ENCODE measurements at regions not wholly inside any gene's neighbourhood (a gene's known extent, or its start where the extent isn't known, plus 50 kb on each side); places are given as distances from the start of the nearest gene placed in this dataset.

DNA sequence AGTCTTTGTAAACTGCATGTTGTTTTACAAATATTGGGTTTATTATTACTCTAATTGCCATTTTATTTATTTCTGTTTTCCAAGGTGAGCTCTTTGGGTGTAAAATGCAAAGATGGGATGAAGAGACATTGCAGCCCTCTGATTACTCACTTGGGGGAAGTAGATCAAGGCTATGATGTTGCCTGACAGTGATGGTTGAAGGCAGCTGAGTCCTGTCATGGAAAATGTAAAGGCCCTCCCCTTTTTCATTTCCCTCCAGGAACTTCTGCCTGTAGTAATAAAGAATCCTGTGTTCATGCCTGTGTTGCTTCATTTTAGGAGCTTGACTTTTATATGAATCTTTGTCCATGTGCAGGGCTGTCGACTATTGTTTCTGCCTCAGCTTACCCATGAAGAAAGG lies 605.4 kb upstream of the CLINT1 start:
- TF ChIP-seq, protein P1, sequence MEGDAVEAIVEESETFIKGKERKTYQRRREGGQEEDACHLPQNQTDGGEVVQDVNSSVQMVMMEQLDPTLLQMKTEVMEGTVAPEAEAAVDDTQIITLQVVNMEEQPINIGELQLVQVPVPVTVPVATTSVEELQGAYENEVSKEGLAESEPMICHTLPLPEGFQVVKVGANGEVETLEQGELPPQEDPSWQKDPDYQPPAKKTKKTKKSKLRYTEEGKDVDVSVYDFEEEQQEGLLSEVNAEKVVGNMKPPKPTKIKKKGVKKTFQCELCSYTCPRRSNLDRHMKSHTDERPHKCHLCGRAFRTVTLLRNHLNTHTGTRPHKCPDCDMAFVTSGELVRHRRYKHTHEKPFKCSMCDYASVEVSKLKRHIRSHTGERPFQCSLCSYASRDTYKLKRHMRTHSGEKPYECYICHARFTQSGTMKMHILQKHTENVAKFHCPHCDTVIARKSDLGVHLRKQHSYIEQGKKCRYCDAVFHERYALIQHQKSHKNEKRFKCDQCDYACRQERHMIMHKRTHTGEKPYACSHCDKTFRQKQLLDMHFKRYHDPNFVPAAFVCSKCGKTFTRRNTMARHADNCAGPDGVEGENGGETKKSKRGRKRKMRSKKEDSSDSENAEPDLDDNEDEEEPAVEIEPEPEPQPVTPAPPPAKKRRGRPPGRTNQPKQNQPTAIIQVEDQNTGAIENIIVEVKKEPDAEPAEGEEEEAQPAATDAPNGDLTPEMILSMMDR (IDR thresholded peaks at IDR 0.05; ENCODE audit: insufficient read depth, low read length, poor library complexity, severe bottlenecking) = no peak
- TF ChIP-seq EZH2phosphoT487 (conservative IDR thresholded peaks at IDR 0.05; ENCODE audit: low read length) = no peak

Measured in SU-DHL-6 (cell line).